ENCODE measurements at regions not wholly inside any gene's neighbourhood (a gene's known extent, or its start where the extent isn't known, plus 50 kb on each side); places are given as distances from the start of the nearest gene placed in this dataset.

DNA sequence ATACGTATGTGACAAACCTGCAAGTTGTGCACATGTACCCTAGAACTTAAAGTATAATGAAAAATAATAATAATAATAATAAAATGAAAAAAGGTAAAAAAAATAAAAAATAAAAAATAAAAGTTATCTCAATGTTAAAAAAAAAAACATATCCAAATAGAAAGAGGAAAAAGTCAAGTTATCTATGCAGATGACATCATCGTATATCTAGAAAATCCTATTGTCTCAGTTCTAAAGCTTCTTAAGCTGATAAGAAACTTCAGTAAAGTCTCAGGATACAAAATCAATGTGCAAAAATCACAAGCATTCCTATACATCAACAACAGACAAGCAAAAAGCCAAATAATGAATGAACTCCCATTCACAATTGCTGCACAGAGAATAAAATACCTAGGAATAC is 466.6 kb upstream of the PHF14 start:
- H3K27ac Mint-ChIP-seq, result no peak overlapping the region
- Histone ChIP-seq H3K23me2 (ENCODE audit: insufficient read length, low read depth, low read length, poor library complexity, severe bottlenecking) (no peaks in the 10 kb centered on the region), H2BK12ac (ENCODE audit: insufficient read length, low read depth, low read length) (no peak overlapping the region), H3K18ac (ENCODE audit: insufficient read length, low read depth, low read length) (no peak overlapping the region), H3K79me2 (ENCODE audit: insufficient read depth, low read length) (no peaks in the 10 kb centered on the region), H4K5ac (ENCODE audit: insufficient read length, low read depth, low read length) (no peak overlapping the region), H3K14ac (ENCODE audit: insufficient read depth, low read length) (no peak overlapping the region), H3K9ac (ENCODE audit: extremely low read depth, insufficient read length, low read length) (no peak overlapping the region), H3K27me3 (ENCODE audit: insufficient read depth, low read length) (no peaks in the 10 kb centered on the region), H3K79me1 (ENCODE audit: insufficient read depth, low read depth, low read length, poor library complexity, severe bottlenecking) (no peaks in the 10 kb centered on the region), H2BK5ac (ENCODE audit: insufficient read length, low read length) (no peak overlapping the region), H4K91ac (ENCODE audit: insufficient read length, low read depth, low read length) (no peak overlapping the region), H2BK15ac (ENCODE audit: low read depth, low read length) (no peak overlapping the region), H3K27ac (ENCODE audit: insufficient read length, low read depth, low read length) (no peak overlapping the region), H2AK5ac (ENCODE audit: insufficient read length, low read length) (no peak overlapping the region), H3K4me1 (ENCODE audit: insufficient read depth, low read length) (no peaks in the 10 kb centered on the region), H2BK120ac (ENCODE audit: low read depth, low read length, poor library complexity, severe bottlenecking) (no peak overlapping the region), H3K4ac (ENCODE audit: low read depth, low read length) (no peak overlapping the region), H2AFZ (ENCODE audit: low read length) (no peak overlapping the region), H4K20me1 (ENCODE audit: control insufficient read depth, insufficient read depth, insufficient read length) (no peaks in the 10 kb centered on the region), H4K8ac (replicated peaks; ENCODE audit: insufficient read length, low read depth, low read length) (no peak overlapping the region), H3K9me3 (ENCODE audit: control insufficient read depth, low read depth, low read length) (no peaks in the 10 kb centered on the region), H3T11ph (ENCODE audit: low read length) (no peak overlapping the region), H2BK20ac (ENCODE audit: low read depth, low read length, poor library complexity, severe bottlenecking) (no peak overlapping the region), H3K56ac (ENCODE audit: insufficient read length, low read depth, low read length) (no peak overlapping the region), H3K4me2 (ENCODE audit: insufficient read depth, insufficient read length, low read length) (no peak overlapping the region), H3K23ac (ENCODE audit: insufficient read length, low read depth, low read length) (no peak overlapping the region)
- TF ChIP-seq CTCF (conservative IDR thresholded peaks at IDR 0.05), result no peak
- H3K4me3 Mint-ChIP-seq, result no peak overlapping the region
- WGBS (ENCODE audit: extremely low coverage, insufficient read length, low lambda C conversion rate), result no CpG with 5 or more reads among the region's 2 CpGs
- no peaks in the 10 kb centered on the region; the same call in 1 of the 2 replicates for H3K27me3 Mint-ChIP-seq (ENCODE audit: low read depth)
- DNase-seq, result no peak
- H3K4me1 Mint-ChIP-seq, result no peaks in the 10 kb centered on the region
- peaks cover 0 to 2% (median 0%) of the 10 kb centered on the region in 3 experiments; a peak in 1 of 7 replicates for H3K36me3 Mint-ChIP-seq (ENCODE audit: insufficient read depth in 1 of 3, low read depth in 3 of 3)
- peaks cover 2 to 3% of the 10 kb centered on the region in 2 experiments; a peak in 4 of 5 replicates for H3K9me3 Mint-ChIP-seq

Data from H9 (cell line).